HTR-8/SVneo (cell line): ENCODE measurements at regions not wholly inside any gene's neighbourhood (a gene's known extent, or its start where the extent isn't known, plus 50 kb on each side); places are given as distances from the start of the nearest gene placed in this dataset.
A peak's percentile ranks its signal among the peaks of the same experiment; 100 is the strongest.

Source experiments
- DNase-seq: peaks from one replicate; pipeline ENCODE4 v3.0.0; 2011; ENCODE audit warnings: low spot score, mixed read lengths; ENCODE audit not compliant: insufficient read length
- FAIRE-seq: peaks from 2 replicates; lab custom pipeline; 2011; peaks lifted over from hg19 to GRCh38; lab: Jason Lieb, UNC

GRCh38 chr1:93815366-93816110 is 63.5 kb downstream of the DNTTIP2 start:
- no peak for FAIRE-seq
- DNase-seq, result no peak

GRCh38 chr1:93814795-93815340 is 64.1 kb downstream of the DNTTIP2 start:
- FAIRE-seq, result no peak

GRCh38 chr1:93814059-93814794 is 64.8 kb downstream of the DNTTIP2 start:
- FAIRE-seq (peak; percentile 52), DNase-seq (peak; percentile 56)

More at GRCh38 chr1:93814795-93815340, 64.1 kb downstream of the DNTTIP2 start:
- DNase-seq, result no peak

- DNase-seq (no peak), FAIRE-seq (no peak)
Measured at GRCh38 chr1:93813076-93813475, 65.9 kb downstream of the DNTTIP2 start.

GRCh38 chr1:93811326-93812065 is 67.5 kb downstream of the DNTTIP2 start:
- DNase-seq, result no peak
- no peak for FAIRE-seq

GRCh38 chr1:93810316-93810715 is 68.7 kb downstream of the DNTTIP2 start:
- DNase-seq, result no peak
- FAIRE-seq, result no peak

- DNase-seq, result no peak
- FAIRE-seq, result no peak
Measured at GRCh38 chr1:93808871-93809270, 70.1 kb downstream of the DNTTIP2 start.

GRCh38 chr1:93807311-93807930 is 71.6 kb downstream of the DNTTIP2 start:
- DNase-seq (no peak), FAIRE-seq (no peak)

GRCh38 chr1:93805027-93805610 is 73.9 kb downstream of the DNTTIP2 start:
- no peak for DNase-seq
- FAIRE-seq, result no peak

GRCh38 chr1:93804412-93804811 is 74.6 kb downstream of the DNTTIP2 start:
- no peak for FAIRE-seq
- DNase-seq, result peak; percentile 33

- DNase-seq, result no peak
- FAIRE-seq, result no peak
Measured at GRCh38 chr1:93801471-93801870, 77.5 kb downstream of the DNTTIP2 start.

GRCh38 chr1:93800856-93801255 is 78.2 kb downstream of the DNTTIP2 start:
- FAIRE-seq, result no peak

GRCh38 chr1:93798291-93798690 is 80.7 kb downstream of the DNTTIP2 start:
- peak; percentile 53 for DNase-seq
- FAIRE-seq, result no peak

More at GRCh38 chr1:93800856-93801255, 78.2 kb downstream of the DNTTIP2 start:
- DNase-seq, result no peak

- FAIRE-seq (no peak), DNase-seq (no peak)
Measured at GRCh38 chr1:93784538-93784937, 94.5 kb downstream of the DNTTIP2 start.

- FAIRE-seq (no peak), DNase-seq (no peak)
Measured at GRCh38 chr1:93783876-93784275, 95.1 kb downstream of the DNTTIP2 start.

- FAIRE-seq (peak; percentile 93), DNase-seq (peak; percentile 77)
Measured at GRCh38 chr1:93779540-93780165, 98.0 kb upstream of the BCAR3 start.

GRCh38 chr1:93778457-93778856 is 96.8 kb upstream of the BCAR3 start:
- DNase-seq (no peak), FAIRE-seq (no peak)

- DNase-seq, result no peak
- FAIRE-seq, result no peak
Measured at GRCh38 chr1:93777255-93777654, 95.6 kb upstream of the BCAR3 start.

- no peak for FAIRE-seq
- DNase-seq, result no peak
Measured at GRCh38 chr1:93776728-93777127, 95.1 kb upstream of the BCAR3 start.
